Stimulated activated effector memory CD8-positive, alpha-beta T cell treated with anti-CD3 and anti-CD28 coated beads, Interleukin-12 subunit alpha, Interleukin-12 subunit beta, amount 100 ng/mL, for 72 hours (primary cell): ENCODE measurements at regions not wholly inside any gene's neighbourhood (a gene's known extent, or its start where the extent isn't known, plus 50 kb on each side); places are given as distances from the start of the nearest gene placed in this dataset.

Experiments used
- ATAC-seq: fragments of 150-1000 bp; cut with Tn5 transposase; 2 replicates; pipeline ENCODE4 v1.10.0; 2021
- DNase-seq, 2 donors: peaks; one replicate each; pipeline ENCODE4 v3.0.0; 2021 to 2022; ENCODE audit warnings: low spot score in 2 of 2
- H3K27ac Mint-ChIP-seq: one replicate; pipeline ENCODE4 v1.8.0; 2022; ENCODE audit warnings: mild to moderate bottlenecking, mixed read lengths
- H3K36me3 Mint-ChIP-seq: one replicate; pipeline ENCODE4 v1.8.0; 2022; ENCODE audit warnings: mild to moderate bottlenecking, mixed read lengths
- H3K4me1 Mint-ChIP-seq: one replicate; pipeline ENCODE4 v1.8.0; 2022; ENCODE audit warnings: mixed read lengths
- H3K4me3 Mint-ChIP-seq: one replicate; pipeline ENCODE4 v1.8.0; 2022; ENCODE audit warnings: mild to moderate bottlenecking, mixed read lengths
- H3K9me3 Mint-ChIP-seq: one replicate; pipeline ENCODE4 v1.8.0; 2022; ENCODE audit warnings: mixed read lengths

DNA sequence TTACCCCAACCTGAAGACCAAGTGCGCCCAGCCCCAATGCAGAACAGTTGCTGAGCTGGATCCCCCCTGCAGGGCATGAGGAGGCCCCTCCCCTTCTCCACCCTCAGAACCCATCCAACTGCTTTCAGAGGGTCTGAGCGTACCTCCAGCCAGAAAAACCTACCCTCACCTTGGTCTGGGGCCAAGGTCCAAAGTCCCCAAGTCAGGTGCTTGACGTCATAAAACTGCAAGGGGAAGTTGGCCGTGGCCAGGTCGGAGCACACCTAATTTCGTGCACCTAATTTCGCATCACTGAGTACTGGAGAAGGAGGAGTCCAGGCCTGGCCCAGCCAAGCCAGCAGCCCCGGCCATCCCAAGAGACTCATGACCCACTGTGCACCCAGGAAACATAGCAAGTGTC, 289.8 kb downstream of the CTTN start:
- ATAC-seq = no peak
- H3K9me3 Mint-ChIP-seq = no peaks in the 10 kb centered on the region

GRCh38 chr11:70689764-70690163, 291.4 kb downstream of the CTTN start:
- DNase-seq = no peak
- Mint-ChIP-seq H3K27ac (no peak overlapping the region), H3K4me1 (no peaks in the 10 kb centered on the region), H3K36me3 (no peaks in the 10 kb centered on the region), H3K9me3 (no peaks in the 10 kb centered on the region), H3K4me3 (no peak overlapping the region)
- ATAC-seq = no peak

More for the DNA sequence above, 289.8 kb downstream of the CTTN start:
- no peak overlapping the region for H3K27ac Mint-ChIP-seq
- H3K4me3 Mint-ChIP-seq = no peak overlapping the region
- DNase-seq = no peak
- H3K4me1 Mint-ChIP-seq = no peaks in the 10 kb centered on the region
- H3K36me3 Mint-ChIP-seq = no peaks in the 10 kb centered on the region

DNA sequence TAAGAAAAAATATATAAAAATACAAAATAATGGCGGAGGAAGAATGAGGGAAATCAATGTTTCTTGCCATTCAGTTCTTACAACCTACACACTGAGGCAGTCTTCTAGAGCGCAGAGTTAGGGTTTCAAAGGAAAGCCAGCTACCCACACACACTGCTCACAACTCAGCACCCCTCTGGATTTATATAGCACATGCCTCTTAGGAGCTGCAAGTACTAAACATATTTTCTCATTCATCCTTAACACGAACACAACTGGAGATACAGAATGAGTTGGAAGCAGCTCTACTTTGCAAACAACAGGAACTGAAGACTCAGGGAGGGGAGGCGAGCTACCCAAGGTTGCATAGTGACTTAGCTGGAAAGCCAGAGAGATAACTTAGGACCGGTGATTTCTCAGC, 293.8 kb downstream of the CTTN start:
- DNase-seq = no peak
- no peaks in the 10 kb centered on the region for H3K9me3 Mint-ChIP-seq
- H3K4me1 Mint-ChIP-seq = no peaks in the 10 kb centered on the region
- ATAC-seq = no peak
- H3K27ac Mint-ChIP-seq = no peak overlapping the region
- H3K36me3 Mint-ChIP-seq = no peaks in the 10 kb centered on the region
- no peak overlapping the region for H3K4me3 Mint-ChIP-seq

DNA sequence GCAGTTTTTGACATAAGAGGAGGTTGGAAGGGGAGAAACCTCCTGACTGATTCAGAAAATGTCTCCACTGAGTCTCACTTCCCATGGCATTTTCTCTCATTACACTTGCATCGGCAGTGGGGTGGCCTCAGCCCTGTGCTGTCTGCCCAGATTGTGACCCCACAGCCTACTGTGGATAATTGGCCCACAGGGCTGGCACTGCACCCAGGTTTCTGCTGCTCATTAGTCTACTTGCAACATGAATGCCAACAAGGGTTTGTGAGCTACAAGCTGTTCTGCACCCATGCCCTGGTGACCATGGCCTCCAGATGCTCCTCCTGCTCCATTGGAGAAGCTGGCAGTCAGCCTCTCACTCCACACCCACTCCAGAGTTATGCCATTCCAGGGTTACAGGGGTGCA, 296.0 kb downstream of the CTTN start:
- DNase-seq = no peak
- no peaks in the 10 kb centered on the region for H3K36me3 Mint-ChIP-seq
- ATAC-seq = no peak
- H3K9me3 Mint-ChIP-seq = no peaks in the 10 kb centered on the region
- no peak overlapping the region for H3K27ac Mint-ChIP-seq
- no peaks in the 10 kb centered on the region for H3K4me1 Mint-ChIP-seq
- H3K4me3 Mint-ChIP-seq = no peak overlapping the region

GRCh38 chr11:70695086-70695960, 297.0 kb downstream of the CTTN start:
- Mint-ChIP-seq H3K4me3 (no peak overlapping the region), H3K27ac (no peak overlapping the region), H3K9me3 (no peaks in the 10 kb centered on the region), H3K36me3 (no peaks in the 10 kb centered on the region), H3K4me1 (no peaks in the 10 kb centered on the region)
- ATAC-seq (no peak), DNase-seq (no peak)

DNA sequence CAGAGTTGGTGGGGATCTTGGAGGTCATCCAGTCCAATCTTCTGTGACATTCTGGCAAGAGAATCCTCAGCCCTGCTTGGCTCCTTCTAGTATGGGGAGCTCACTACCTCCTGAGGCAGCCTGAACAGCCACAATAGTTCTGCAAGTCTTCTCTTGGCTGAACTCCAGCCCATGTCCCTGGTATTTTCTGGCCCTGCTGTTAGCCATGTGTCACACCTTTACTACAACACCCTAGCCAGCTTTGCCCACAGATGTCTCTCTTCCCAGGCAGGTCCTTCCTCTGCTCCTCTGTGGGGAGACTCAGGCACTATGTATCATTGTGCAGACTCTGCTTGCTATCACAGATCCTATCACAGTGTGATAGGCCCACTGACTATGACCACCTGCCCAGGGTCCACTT, 297.7 kb downstream of the CTTN start:
- Mint-ChIP-seq H3K4me3 (no peak overlapping the region), H3K4me1 (no peaks in the 10 kb centered on the region), H3K36me3 (no peaks in the 10 kb centered on the region), H3K9me3 (no peaks in the 10 kb centered on the region), H3K27ac (no peak overlapping the region)
- ATAC-seq (no peak), DNase-seq (no peak)

- H3K4me1 Mint-ChIP-seq = no peaks in the 10 kb centered on the region
- H3K4me3 Mint-ChIP-seq = no peak overlapping the region
- no peak overlapping the region for H3K27ac Mint-ChIP-seq
These were observed 298.2 kb downstream of the CTTN start for GRCh38 chr11:70696564-70696963.

GRCh38 chr11:70697701-70698100, 299.4 kb downstream of the CTTN start:
- Mint-ChIP-seq H3K4me1 (no peaks in the 10 kb centered on the region), H3K9me3 (no peaks in the 10 kb centered on the region), H3K27ac (no peak overlapping the region), H3K36me3 (no peaks in the 10 kb centered on the region), H3K4me3 (no peak overlapping the region)
- ATAC-seq (no peak), DNase-seq (no peak)

More at GRCh38 chr11:70696564-70696963, 298.2 kb downstream of the CTTN start:
- no peaks in the 10 kb centered on the region for H3K36me3 Mint-ChIP-seq
- H3K9me3 Mint-ChIP-seq = no peaks in the 10 kb centered on the region
- no peak for DNase-seq
- no peak for ATAC-seq

GRCh38 chr11:70698871-70699270, 300.5 kb downstream of the CTTN start:
- no peaks in the 10 kb centered on the region for H3K36me3 Mint-ChIP-seq
- no peak for DNase-seq
- no peaks in the 10 kb centered on the region for H3K9me3 Mint-ChIP-seq
- H3K4me1 Mint-ChIP-seq = no peaks in the 10 kb centered on the region
- no peak for ATAC-seq
- H3K4me3 Mint-ChIP-seq = no peak overlapping the region
- no peak overlapping the region for H3K27ac Mint-ChIP-seq

DNA sequence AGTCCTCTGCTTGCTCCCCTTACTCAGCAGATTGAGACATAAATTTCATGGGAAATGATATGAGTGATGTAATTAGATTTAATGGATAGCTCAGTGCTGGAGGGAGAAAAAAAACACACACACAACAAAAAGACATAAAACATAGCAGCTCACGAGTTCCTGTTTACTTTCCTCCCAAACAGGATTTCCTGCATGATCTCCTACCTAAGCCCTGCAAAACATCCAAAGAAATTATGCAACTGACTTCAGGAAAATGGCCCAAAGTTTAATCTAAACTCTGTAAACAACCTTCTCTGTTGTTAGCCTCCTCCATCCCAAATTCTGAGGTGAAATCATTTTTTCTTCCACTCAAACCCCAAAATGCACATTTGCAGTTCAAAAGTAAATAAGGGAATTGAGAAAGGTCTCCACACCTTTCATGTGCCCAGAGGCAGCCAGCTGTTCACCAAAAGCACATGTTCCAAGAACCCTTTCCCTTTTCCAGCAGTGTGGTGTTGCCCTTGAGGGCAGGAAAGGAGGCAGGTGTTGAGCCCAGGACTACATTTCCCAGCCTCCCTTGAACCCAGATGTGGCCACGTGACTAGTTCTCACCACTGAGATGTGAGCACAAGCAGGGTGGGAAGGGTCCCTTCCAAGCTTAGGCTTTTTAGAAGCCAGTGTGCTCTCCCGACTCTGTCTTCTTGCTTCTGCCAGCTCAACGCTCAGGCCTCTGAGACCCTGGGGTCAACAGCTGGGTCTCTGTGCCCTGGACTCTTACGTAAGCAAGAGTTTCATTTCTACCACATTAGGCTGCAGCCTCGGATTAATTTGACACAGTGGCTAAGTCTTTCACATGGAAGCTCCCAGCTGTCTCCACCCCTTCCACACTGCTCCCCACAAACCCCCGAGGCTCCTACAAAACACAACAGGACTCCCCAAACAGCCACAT, 301.2 kb downstream of the CTTN start:
- DNase-seq (no peak), ATAC-seq (no peak)
- Mint-ChIP-seq H3K9me3 (no peaks in the 10 kb centered on the region), H3K4me1 (no peaks in the 10 kb centered on the region), H3K4me3 (no peak overlapping the region), H3K36me3 (no peaks in the 10 kb centered on the region), H3K27ac (no peak overlapping the region)

GRCh38 chr11:70700453-70700852, 302.1 kb downstream of the CTTN start:
- H3K9me3 Mint-ChIP-seq = no peaks in the 10 kb centered on the region
- no peak overlapping the region for H3K27ac Mint-ChIP-seq
- no peaks in the 10 kb centered on the region for H3K4me1 Mint-ChIP-seq
- no peaks in the 10 kb centered on the region for H3K36me3 Mint-ChIP-seq
- ATAC-seq = no peak
- DNase-seq = no peak
- H3K4me3 Mint-ChIP-seq = no peak overlapping the region

DNA sequence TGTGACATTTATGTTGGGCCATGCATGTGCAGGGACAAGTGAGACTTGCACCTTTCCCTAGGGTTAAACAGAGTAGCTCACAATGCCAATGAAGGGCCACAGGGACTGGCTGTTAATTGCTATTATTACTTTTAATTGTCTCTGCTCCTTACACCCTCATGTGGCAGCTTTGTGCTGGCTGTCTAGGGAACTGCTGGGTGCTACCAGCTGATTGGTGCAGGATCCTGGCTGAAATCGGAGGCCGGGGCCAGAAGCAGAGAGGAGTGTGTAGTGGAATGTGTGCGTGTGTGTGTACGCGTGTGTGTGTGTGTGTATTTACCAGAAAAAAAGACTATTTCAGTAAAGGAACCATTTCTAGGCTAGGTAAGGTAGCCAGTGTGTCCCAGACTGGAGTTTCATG, 302.5 kb downstream of the CTTN start:
- no peak overlapping the region for H3K27ac Mint-ChIP-seq
- DNase-seq (no peak), ATAC-seq (no peak)
- no peak overlapping the region for H3K4me3 Mint-ChIP-seq
- H3K36me3 Mint-ChIP-seq = no peaks in the 10 kb centered on the region
- no peaks in the 10 kb centered on the region for H3K9me3 Mint-ChIP-seq
- no peaks in the 10 kb centered on the region for H3K4me1 Mint-ChIP-seq

DNA sequence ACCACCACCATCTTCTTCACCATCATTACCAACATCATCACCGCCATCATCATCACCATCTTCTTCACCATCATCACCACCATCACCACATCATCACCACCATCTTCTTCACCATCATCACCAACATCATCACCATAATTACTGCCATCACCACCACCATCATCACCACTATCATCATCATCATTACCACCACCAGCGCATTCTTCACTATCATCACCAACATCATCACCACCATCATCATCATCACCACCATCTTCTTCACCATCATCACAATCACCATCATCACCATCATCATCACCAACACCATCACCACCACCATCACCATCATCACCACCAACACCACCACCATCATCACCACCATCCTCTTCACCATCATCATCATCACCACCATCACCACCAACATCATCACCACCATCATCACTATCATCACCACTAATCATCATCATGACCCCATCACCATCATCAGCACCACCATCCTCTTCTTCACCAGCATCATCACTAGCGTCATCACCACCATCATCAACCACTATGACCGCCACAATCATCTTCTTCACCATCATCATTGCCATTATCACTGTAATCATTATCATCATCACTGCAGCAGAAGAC, 303.8 kb downstream of the CTTN start:
- Mint-ChIP-seq H3K36me3 (no peaks in the 10 kb centered on the region), H3K4me1 (no peaks in the 10 kb centered on the region), H3K27ac (no peak overlapping the region), H3K9me3 (no peaks in the 10 kb centered on the region), H3K4me3 (no peak overlapping the region)
- DNase-seq (no peak), ATAC-seq (no peak)

GRCh38 chr11:70703141-70704064, 305.1 kb downstream of the CTTN start:
- DNase-seq = no peak
- no peaks in the 10 kb centered on the region for H3K9me3 Mint-ChIP-seq
- no peak overlapping the region for H3K4me3 Mint-ChIP-seq
- no peaks in the 10 kb centered on the region for H3K36me3 Mint-ChIP-seq
- H3K4me1 Mint-ChIP-seq = no peaks in the 10 kb centered on the region
- no peak overlapping the region for H3K27ac Mint-ChIP-seq
- ATAC-seq = no peak

- no peak overlapping the region for H3K4me3 Mint-ChIP-seq
- H3K27ac Mint-ChIP-seq = no peak overlapping the region
- H3K9me3 Mint-ChIP-seq = no peaks in the 10 kb centered on the region
- no peak for ATAC-seq
- DNase-seq = no peak
- H3K36me3 Mint-ChIP-seq = no peaks in the 10 kb centered on the region
- no peaks in the 10 kb centered on the region for H3K4me1 Mint-ChIP-seq
These were observed 306.8 kb downstream of the CTTN start for GRCh38 chr11:70705097-70705496.
